LNCAP (cell line): ENCODE measurements at regions not wholly inside any gene's neighbourhood (a gene's known extent, or its start where the extent isn't known, plus 50 kb on each side); places are given as distances from the start of the nearest gene placed in this dataset.

Source experiments
- CTCF ChIP-seq: fragments of 450-650 bp; IDR thresholded peaks from 2 replicates; pipeline ENCODE4 v1.5.1; 2017; ENCODE audit warnings: mild to moderate bottlenecking

GRCh38 chr5:91816681-91817080 lies 433.6 kb upstream of the ARRDC3 start:
- no peak for TF ChIP-seq CTCF

GRCh38 chr5:91797576-91797975 lies 414.5 kb upstream of the ARRDC3 start:
- no peak for TF ChIP-seq CTCF

- TF ChIP-seq CTCF, result no peak
Measured at GRCh38 chr5:91794856-91795548, 411.9 kb upstream of the ARRDC3 start.

- no peak for TF ChIP-seq CTCF
Measured at GRCh38 chr5:91794455-91794854, 411.3 kb upstream of the ARRDC3 start.

GRCh38 chr5:91787718-91788117 lies 404.6 kb upstream of the ARRDC3 start:
- no peak for TF ChIP-seq CTCF

GRCh38 chr5:91777671-91778070 lies 394.6 kb upstream of the ARRDC3 start:
- TF ChIP-seq CTCF, result no peak

- no peak for TF ChIP-seq CTCF
Measured at GRCh38 chr5:91776249-91776648, 393.1 kb upstream of the ARRDC3 start.

GRCh38 chr5:91770400-91770799 lies 387.3 kb upstream of the ARRDC3 start:
- no peak for TF ChIP-seq CTCF
